GM12873 (cell line): ENCODE measurements at regions not wholly inside any gene's neighbourhood (a gene's known extent, or its start where the extent isn't known, plus 50 kb on each side); places are given as distances from the start of the nearest gene placed in this dataset.
A peak's percentile ranks its signal among the peaks of the same experiment; 100 is the strongest.

Source experiments
- TF ChIP-seq, protein P1 (sequence below): IDR thresholded peaks from 2 replicates; pipeline ENCODE4 v1.5.1; 2012; ENCODE audit warnings: low read depth, mild to moderate bottlenecking, moderate library complexity, low read length, control low read depth; ENCODE audit not compliant: insufficient read depth; ENCODE audit errors: missing control alignments

DNA sequence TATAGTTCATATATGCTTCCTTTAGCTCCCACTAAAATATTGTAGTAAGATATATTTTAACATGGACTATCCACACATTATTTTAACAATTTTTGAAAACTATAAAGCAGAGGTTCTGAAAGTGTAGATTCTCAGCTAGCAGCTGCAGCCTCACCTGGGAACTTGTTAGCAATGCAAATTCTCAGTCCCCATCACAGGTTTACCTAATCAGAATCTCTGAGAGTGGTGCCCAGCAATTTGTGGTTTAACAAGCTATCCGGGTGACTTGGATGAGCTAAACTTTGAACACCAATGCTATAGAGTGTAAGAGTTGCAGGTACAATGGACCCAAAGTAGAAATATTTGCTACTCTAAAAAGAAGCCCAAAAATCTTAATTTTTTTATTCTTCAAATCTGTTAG, 99.8 kb upstream of the MDFIC start:
- TF ChIP-seq, protein P1, sequence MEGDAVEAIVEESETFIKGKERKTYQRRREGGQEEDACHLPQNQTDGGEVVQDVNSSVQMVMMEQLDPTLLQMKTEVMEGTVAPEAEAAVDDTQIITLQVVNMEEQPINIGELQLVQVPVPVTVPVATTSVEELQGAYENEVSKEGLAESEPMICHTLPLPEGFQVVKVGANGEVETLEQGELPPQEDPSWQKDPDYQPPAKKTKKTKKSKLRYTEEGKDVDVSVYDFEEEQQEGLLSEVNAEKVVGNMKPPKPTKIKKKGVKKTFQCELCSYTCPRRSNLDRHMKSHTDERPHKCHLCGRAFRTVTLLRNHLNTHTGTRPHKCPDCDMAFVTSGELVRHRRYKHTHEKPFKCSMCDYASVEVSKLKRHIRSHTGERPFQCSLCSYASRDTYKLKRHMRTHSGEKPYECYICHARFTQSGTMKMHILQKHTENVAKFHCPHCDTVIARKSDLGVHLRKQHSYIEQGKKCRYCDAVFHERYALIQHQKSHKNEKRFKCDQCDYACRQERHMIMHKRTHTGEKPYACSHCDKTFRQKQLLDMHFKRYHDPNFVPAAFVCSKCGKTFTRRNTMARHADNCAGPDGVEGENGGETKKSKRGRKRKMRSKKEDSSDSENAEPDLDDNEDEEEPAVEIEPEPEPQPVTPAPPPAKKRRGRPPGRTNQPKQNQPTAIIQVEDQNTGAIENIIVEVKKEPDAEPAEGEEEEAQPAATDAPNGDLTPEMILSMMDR = no peak

DNA sequence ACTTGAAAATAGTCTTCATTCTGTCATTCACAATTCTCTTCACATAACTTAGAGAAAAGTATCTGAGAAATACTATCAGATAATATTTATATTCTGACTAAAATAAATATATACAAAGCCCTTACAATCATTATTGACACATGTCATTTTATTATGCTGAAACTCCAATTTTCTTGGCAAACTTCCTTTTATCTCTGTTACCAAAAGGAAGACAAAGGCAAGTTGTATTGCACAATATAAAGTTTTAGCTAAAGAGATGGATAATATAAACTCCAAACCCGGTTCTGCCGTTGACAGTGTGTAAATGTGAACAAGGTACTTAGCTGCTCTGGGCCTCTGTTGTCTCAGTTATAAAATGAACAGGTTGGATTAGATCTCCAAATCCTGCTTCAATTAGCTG, 99.0 kb upstream of the MDFIC start:
- TF ChIP-seq, protein P1 = no peak

DNA sequence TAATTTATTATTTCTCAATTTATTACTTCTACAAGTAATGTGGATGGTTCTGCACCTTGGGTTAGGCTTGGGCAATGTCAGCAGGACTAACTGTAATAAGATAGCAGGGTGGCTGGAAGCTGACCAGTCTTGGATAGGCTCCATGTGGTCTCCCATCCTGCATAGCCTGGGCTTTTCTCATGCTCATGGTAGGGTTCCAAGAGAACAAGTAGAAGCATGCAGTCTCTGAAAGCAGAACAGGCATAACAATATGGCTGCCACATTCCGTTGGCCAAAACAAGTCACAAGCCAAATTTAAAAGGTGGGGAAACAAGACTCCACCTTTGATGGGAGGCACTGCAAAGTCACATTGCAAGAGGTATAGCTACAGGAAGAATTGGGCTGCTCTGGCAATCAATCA, 98.6 kb upstream of the MDFIC start:
- TF ChIP-seq, protein P1 = no peak

DNA sequence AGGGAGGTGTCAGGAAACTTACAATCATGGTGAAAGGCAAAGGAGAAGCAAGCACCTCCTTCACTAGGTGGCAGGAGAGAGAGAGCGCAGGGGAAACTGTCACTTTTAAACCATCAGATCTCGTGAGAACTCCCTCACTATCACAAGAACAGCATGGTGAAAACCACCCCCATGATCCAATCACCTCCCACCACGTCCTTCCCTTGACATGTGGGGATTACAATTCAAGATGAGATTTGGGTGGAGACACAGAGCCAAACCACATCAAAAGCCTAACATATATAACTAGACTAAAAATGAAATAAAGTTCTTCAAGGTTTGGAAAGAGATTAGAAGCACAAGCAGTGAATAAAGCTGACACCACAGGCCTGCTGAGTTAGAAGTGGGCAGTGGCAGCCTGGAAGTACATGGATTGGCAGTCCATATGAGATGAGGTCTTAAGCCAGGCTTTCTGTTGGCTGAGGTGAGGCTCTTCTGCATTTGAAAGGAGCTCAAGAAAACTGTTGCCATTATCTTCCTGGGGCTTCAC, 96.4 kb upstream of the MDFIC start:
- TF ChIP-seq, protein P1 = peak; percentile 5

DNA sequence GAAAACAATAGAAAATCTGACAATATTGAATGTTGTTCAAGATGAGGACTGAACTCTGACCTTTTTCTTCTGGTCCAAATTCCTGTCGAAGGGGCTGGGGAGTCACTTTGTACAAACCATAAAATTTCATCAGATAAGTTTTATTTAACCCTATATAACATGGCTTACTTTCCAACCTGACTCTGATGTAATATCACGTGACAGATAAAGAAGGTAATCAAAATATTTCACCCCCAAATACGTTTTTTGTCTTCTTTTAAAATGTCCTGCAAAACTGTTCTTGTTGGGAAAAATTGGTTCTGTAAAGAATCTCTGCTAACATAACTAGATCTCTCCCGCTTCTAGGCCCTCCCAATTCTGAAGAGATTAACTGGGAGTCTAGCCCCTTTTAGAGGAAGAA, 90.9 kb upstream of the MDFIC start:
- TF ChIP-seq, protein P1 = no peak

DNA sequence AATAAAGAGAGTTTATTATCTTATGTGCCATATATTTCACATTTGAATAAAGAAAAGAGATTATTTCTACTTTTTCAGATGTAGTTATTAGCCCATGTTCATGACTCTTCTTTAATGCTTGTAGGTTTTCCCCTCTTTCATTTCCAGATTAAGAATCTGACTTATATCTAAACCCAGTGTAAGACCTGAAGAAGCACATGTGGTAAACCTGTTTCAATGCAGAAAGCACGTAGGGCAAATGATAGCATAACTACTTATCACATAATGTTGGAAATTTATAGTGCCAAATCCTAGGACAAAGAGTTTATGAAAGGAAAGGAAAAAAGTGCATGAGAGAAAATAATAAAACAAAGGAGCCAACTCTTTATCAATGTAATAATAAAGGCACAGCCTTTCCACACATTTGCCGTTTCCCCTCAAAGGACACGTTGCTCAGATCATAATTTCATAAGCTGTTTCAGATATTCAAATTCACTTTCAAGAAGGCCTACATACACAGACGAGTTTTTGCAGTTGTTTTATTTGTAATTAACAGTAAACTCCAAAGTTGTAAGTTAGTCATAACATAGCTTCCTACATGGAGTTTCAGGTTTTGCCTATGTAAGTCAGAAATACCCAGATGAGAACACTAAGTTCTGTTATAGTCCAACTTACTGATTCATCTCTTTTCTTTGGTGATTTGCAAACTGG, 88.8 kb upstream of the MDFIC start:
- TF ChIP-seq, protein P1 = no peak

DNA sequence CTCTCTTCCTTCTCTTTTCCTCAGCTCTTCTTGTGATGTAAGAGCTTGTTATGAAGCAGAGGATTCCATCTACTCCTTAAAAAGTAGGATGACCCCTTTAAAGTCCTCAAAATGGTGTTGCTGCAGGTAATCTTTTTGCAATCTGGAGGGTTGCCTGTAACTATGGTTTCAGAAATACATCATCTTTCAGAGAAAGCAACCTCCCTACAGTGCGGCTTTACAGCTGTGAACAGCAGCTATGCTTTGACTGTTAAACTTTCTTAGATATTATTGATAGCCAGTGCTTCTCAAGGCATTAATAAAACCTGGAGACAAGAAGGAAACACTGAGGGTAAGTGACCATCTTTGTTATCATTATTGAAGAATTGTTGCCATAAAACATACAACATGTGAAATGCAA, 86.6 kb upstream of the MDFIC start:
- TF ChIP-seq, protein P1 = no peak

DNA sequence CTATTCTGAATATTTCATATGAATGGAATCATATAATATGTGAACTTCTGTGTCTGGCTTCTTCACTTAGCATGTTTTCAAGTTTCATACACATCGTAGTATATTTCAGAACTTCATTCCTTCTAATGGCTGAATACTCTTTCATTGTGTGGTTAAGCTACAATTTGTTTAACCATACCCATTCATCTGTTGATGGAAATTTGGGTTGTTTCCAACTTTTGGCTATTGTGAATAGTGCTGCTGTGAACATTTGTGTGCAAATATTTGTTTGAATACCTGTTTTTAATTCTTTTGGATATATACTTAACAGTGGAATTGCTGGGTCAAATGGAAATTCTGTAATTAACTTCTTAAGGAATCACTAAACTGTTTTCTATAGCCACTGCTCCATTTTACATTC, 86.0 kb upstream of the MDFIC start:
- TF ChIP-seq, protein P1 = no peak
